NOMO-1 treated with dmso at 0.1 percent for 144 hours (cell line): ENCODE measurements at regions not wholly inside any gene's neighbourhood (a gene's known extent, or its start where the extent isn't known, plus 50 kb on each side); places are given as distances from the start of the nearest gene placed in this dataset.
A peak's percentile ranks its signal among the peaks of the same experiment; 100 is the strongest.

Experiments
- DNase-seq: peaks from one replicate; lab custom pipeline; 2025; ENCODE audit not compliant: unreplicated experiment; lab: John Stamatoyannopoulos, UW

DNA sequence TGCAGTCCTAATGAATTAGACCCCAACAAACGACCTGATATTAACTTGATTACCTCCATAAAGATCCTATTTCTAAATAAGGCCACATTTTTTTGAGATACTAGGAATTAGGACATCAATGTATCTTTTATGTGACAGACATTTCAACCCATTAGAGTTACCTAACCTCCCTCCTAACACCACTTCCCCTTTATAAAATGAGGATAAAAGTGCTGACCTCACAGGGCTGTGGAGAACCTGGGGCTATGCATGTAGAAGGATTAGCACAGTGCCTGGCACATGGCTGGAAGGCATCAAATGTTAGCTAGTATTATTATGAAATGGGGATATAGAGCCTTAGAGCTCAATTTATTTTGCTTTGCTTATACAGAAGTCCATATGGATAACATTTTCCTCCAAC is 53.5 kb upstream of the LRRN1 start:
- DNase-seq, result peak; percentile 44

GRCh38 chr3:3744826-3745225 is 54.4 kb upstream of the LRRN1 start:
- DNase-seq, result no peak

GRCh38 chr3:3743754-3744153 is 55.5 kb upstream of the LRRN1 start:
- DNase-seq, result no peak

DNA sequence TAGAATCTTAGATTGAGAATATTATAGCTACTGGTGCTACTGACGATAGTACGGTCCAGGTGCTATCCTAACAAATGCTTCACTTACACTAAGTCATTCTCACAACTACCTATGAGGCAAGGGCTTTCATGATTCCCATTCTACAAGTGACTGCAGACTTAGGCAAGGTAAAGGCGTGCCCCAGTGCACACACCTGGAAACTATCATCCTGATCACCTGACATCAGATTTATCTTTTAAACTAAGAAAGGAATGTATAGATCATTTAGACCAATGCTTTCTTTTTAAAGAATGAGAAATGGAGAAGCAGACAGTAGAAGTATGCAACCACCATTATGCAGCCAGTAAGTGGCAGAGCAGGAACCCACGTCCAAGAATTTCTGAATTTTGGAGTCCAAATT is 59.2 kb upstream of the LRRN1 start:
- DNase-seq, result no peak

- no peak for DNase-seq
Measured at GRCh38 chr3:3739330-3740060, 59.7 kb upstream of the LRRN1 start.

DNA sequence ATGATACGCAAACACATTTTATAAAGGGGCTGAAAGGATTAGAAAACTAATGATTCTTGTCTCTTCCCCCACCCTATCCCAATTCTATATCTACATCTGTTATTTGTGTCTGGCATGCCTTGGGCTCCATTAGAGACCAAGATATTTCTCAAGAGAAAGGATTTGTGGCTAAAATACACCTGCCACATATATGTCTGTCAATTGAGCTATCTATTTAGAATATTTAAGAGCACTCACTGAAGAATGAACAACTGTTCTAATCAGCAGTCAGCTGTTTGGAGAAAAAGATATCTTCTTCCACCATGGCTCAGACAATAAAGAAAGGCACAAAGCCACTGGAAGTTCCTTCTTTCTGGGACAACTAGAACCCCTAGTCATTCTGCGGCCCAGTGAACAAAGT is 61.7 kb upstream of the LRRN1 start:
- DNase-seq, result no peak

GRCh38 chr3:3735919-3736318 is 63.3 kb upstream of the LRRN1 start:
- DNase-seq, result no peak

- DNase-seq, result no peak
Measured at GRCh38 chr3:3734881-3735280, 64.3 kb upstream of the LRRN1 start.

GRCh38 chr3:3729261-3729660 is 70.0 kb upstream of the LRRN1 start:
- DNase-seq, result no peak

- DNase-seq, result no peak
Measured at GRCh38 chr3:3726549-3726948, 72.7 kb upstream of the LRRN1 start.

- no peak for DNase-seq
Measured at GRCh38 chr3:3714572-3714971, 84.7 kb upstream of the LRRN1 start.

- no peak for DNase-seq
Measured at GRCh38 chr3:3712971-3713370, 86.3 kb upstream of the LRRN1 start.

GRCh38 chr3:3708769-3709115 is 90.5 kb upstream of the LRRN1 start:
- DNase-seq, result no peak

GRCh38 chr3:3707858-3708768 is 91.1 kb upstream of the LRRN1 start:
- DNase-seq, result no peak

DNA sequence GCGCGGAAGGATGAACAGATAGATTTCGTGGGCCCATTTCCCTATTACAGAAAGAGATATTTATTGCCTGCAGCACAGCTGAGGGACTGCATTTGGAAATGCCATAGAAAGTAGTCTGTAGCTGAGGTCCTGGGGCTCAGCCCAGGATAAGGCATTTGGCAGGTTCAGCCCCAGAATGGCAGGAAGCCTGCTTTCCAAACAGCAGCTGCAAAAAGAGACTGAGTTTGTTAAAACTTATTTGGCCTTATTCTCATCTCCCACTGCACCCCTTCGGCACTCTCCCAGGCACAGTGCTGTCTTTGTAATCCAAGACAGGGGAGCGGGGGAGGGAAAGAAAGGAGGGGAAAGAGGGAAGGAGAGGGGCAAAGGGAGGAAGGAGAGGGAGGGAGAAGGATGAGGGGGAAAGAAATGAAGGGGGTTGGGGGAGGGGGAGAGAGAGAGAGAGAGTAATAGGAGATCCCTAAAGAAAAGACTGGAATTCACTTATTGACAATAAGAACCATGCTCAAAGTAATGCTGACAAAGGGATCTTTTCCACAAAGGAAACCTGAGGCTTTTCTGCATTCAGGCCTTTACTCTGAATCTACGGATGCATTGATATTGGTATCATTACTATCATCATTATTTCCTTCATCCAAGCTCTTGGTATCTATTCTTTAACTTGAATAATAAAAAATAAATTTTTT is 94.0 kb upstream of the LRRN1 start:
- no peak for DNase-seq

- DNase-seq, result no peak
Measured at GRCh38 chr3:3701949-3702348, 97.3 kb upstream of the LRRN1 start.

DNA sequence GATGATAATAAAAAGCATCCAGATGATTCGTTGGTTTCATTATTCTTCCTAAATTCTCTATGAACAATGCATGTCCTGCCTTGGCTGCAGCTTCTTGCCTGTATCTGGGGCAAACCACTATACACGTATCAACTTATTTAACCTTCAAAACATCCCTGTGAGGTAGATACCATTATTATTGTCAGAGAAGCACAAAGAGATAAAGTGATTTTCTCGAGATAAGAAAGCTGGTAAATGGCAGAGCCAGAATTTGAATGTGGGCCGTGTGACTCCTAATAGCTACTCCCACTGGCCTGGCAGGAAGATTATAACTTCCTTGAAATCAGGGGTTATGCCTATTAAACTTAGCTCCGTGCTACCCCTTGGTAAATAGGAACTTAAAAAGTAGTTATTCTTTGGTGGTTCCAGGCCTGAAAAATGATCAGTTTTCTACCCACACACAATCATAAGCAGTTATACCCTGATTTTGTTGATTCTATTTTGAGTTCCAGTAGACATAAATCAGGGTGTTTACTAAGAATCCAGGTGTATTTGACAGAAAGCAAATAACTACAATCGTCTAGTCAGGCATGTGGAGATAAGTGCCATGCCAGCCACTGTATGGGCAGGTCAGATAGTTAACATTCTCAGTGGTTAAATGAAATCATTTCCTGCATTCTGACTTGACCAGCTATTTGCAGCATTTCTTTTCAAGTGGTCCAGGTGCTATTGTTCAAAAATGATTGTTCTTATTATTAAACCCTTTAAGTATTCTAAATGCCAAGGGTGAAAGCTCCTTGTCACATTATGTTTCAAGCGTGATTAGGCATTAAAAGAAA is 99.2 kb upstream of the LRRN1 start:
- DNase-seq, result no peak

DNA sequence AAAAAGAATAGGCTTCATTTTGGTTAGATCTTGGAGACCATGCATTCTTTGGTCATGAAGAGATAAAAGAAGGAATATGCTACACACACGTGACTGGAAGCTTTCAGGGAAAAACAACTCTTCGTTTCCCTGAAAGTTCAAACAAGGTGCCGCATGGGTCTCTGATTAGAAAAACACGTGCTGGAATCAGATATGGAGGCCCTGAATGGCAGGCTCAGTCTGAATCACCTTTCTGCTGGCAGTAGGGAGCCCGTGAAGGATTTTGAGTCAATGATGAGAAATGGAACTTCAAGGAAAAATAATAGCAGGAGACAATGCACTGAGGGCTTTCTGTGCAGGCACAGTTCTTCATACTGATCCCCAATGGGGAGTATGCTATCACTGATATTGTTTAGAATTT is 99.8 kb upstream of the LRRN1 start:
- DNase-seq, result no peak

GRCh38 chr3:3696345-3696744 is 102.9 kb upstream of the LRRN1 start:
- DNase-seq, result no peak

- no peak for DNase-seq
Measured at GRCh38 chr3:3693593-3693992, 105.6 kb upstream of the LRRN1 start.
